ENCODE measurements at regions not wholly inside any gene's neighbourhood (a gene's known extent, or its start where the extent isn't known, plus 50 kb on each side); places are given as distances from the start of the nearest gene placed in this dataset.
A peak's percentile ranks its signal among the peaks of the same experiment; 100 is the strongest.
"Not testable (repeated sequence)": the region's sequence is repeated elsewhere in the genome, so short reads cannot be mapped to it uniquely, and the experiment has no call there.

GRCh38 chr20:10109641-10110040 lies 74.9 kb downstream of the ANKEF1 start:
- no peaks in the 10 kb centered on the region for H3K27me3 ChIP-seq (replicated peaks; ENCODE audit: control insufficient read depth, insufficient read depth, low read length)
- DNase-seq (ENCODE audit: low read depth): no peak
- no peak overlapping the region for H3K9ac ChIP-seq (ENCODE audit: low read length)
- H3K9me3 ChIP-seq (ENCODE audit: control insufficient read depth, low read length): peaks cover 13% of the 10 kb centered on the region
- no peaks in the 10 kb centered on the region for H3K36me3 ChIP-seq (ENCODE audit: control insufficient read depth, insufficient read depth, low read length, severe bottlenecking)
- no peak overlapping the region for H3K4me3 ChIP-seq (ENCODE audit: low read length)
- H3K4me1 ChIP-seq (ENCODE audit: control insufficient read depth, insufficient read depth, low read length): peaks cover 9% of the 10 kb centered on the region

- no peak for DNase-seq (ENCODE audit: low read depth)
- Histone ChIP-seq H3K4me3 (ENCODE audit: low read length) (no peak overlapping the region), H3K36me3 (ENCODE audit: control insufficient read depth, insufficient read depth, low read length, severe bottlenecking) (no peaks in the 10 kb centered on the region), H3K4me1 (ENCODE audit: control insufficient read depth, insufficient read depth, low read length) (peaks cover 12% of the 10 kb centered on the region), H3K9me3 (ENCODE audit: control insufficient read depth, low read length) (peaks cover 13% of the 10 kb centered on the region), H3K9ac (ENCODE audit: low read length) (no peak overlapping the region), H3K27me3 (replicated peaks; ENCODE audit: control insufficient read depth, insufficient read depth, low read length) (no peaks in the 10 kb centered on the region)
These were observed 75.4 kb downstream of the ANKEF1 start for GRCh38 chr20:10110151-10110550.

- H3K4me1 ChIP-seq (ENCODE audit: control insufficient read depth, insufficient read depth, low read length): peaks cover 17% of the 10 kb centered on the region
- no peaks in the 10 kb centered on the region for H3K36me3 ChIP-seq (ENCODE audit: control insufficient read depth, insufficient read depth, low read length, severe bottlenecking)
- peaks cover 13% of the 10 kb centered on the region for H3K9me3 ChIP-seq (ENCODE audit: control insufficient read depth, low read length)
- H3K4me3 ChIP-seq (ENCODE audit: low read length): no peak overlapping the region
- DNase-seq (ENCODE audit: low read depth): no peak
- H3K9ac ChIP-seq (ENCODE audit: low read length): no peak overlapping the region
- H3K27me3 ChIP-seq (replicated peaks; ENCODE audit: control insufficient read depth, insufficient read depth, low read length): no peaks in the 10 kb centered on the region
These were observed 76.6 kb downstream of the ANKEF1 start for GRCh38 chr20:10111139-10111958.

- H3K9ac ChIP-seq (ENCODE audit: low read length): no peak overlapping the region
These were observed 77.1 kb downstream of the ANKEF1 start for GRCh38 chr20:10111959-10112250.

GRCh38 chr20:10113746-10114145 lies 79.0 kb downstream of the ANKEF1 start:
- Histone ChIP-seq H3K9me3 (ENCODE audit: control insufficient read depth, low read length) (no peaks in the 10 kb centered on the region), H3K4me1 (ENCODE audit: control insufficient read depth, insufficient read depth, low read length) (peaks cover 17% of the 10 kb centered on the region), H3K36me3 (ENCODE audit: control insufficient read depth, insufficient read depth, low read length, severe bottlenecking) (no peaks in the 10 kb centered on the region), H3K9ac (ENCODE audit: low read length) (no peak overlapping the region), H3K4me3 (ENCODE audit: low read length) (no peak overlapping the region), H3K27me3 (replicated peaks; ENCODE audit: control insufficient read depth, insufficient read depth, low read length) (no peaks in the 10 kb centered on the region)
- DNase-seq (ENCODE audit: low read depth): no peak

More at GRCh38 chr20:10111959-10112250, 77.1 kb downstream of the ANKEF1 start:
- DNase-seq (ENCODE audit: low read depth): peak; percentile 27
- Histone ChIP-seq H3K36me3 (ENCODE audit: control insufficient read depth, insufficient read depth, low read length, severe bottlenecking) (no peaks in the 10 kb centered on the region), H3K27me3 (replicated peaks; ENCODE audit: control insufficient read depth, insufficient read depth, low read length) (no peaks in the 10 kb centered on the region), H3K4me3 (ENCODE audit: low read length) (no peak overlapping the region), H3K9me3 (ENCODE audit: control insufficient read depth, low read length) (peaks cover 7% of the 10 kb centered on the region), H3K4me1 (ENCODE audit: control insufficient read depth, insufficient read depth, low read length) (peaks cover 17% of the 10 kb centered on the region)

- Histone ChIP-seq H3K9ac (ENCODE audit: low read length) (no peak overlapping the region), H3K36me3 (ENCODE audit: control insufficient read depth, insufficient read depth, low read length, severe bottlenecking) (no peaks in the 10 kb centered on the region), H3K27me3 (replicated peaks; ENCODE audit: control insufficient read depth, insufficient read depth, low read length) (no peaks in the 10 kb centered on the region), H3K9me3 (ENCODE audit: control insufficient read depth, low read length) (no peaks in the 10 kb centered on the region), H3K4me3 (ENCODE audit: low read length) (no peak overlapping the region), H3K4me1 (ENCODE audit: control insufficient read depth, insufficient read depth, low read length) (peaks cover 17% of the 10 kb centered on the region)
- DNase-seq (ENCODE audit: low read depth): no peak
These were observed 79.8 kb downstream of the ANKEF1 start for GRCh38 chr20:10114598-10114997.

GRCh38 chr20:10115021-10115420 lies 80.2 kb downstream of the ANKEF1 start:
- Histone ChIP-seq H3K36me3 (ENCODE audit: control insufficient read depth, insufficient read depth, low read length, severe bottlenecking) (no peaks in the 10 kb centered on the region), H3K9me3 (ENCODE audit: control insufficient read depth, low read length) (no peaks in the 10 kb centered on the region), H3K4me1 (ENCODE audit: control insufficient read depth, insufficient read depth, low read length) (peaks cover 17% of the 10 kb centered on the region), H3K9ac (ENCODE audit: low read length) (no peak overlapping the region), H3K27me3 (replicated peaks; ENCODE audit: control insufficient read depth, insufficient read depth, low read length) (no peaks in the 10 kb centered on the region), H3K4me3 (ENCODE audit: low read length) (no peak overlapping the region)
- peak; percentile 59 for DNase-seq (ENCODE audit: low read depth)

- H3K4me1 ChIP-seq (ENCODE audit: control insufficient read depth, insufficient read depth, low read length): peaks cover 8% of the 10 kb centered on the region
- no peaks in the 10 kb centered on the region for H3K27me3 ChIP-seq (replicated peaks; ENCODE audit: control insufficient read depth, insufficient read depth, low read length)
- DNase-seq (ENCODE audit: low read depth): no peak
- H3K9me3 ChIP-seq (ENCODE audit: control insufficient read depth, low read length): peaks cover under 1% of the 10 kb centered on the region
- H3K9ac ChIP-seq (ENCODE audit: low read length): no peak overlapping the region
- H3K36me3 ChIP-seq (ENCODE audit: control insufficient read depth, insufficient read depth, low read length, severe bottlenecking): no peaks in the 10 kb centered on the region
- H3K4me3 ChIP-seq (ENCODE audit: low read length): no peak overlapping the region
These were observed 84.5 kb downstream of the ANKEF1 start for GRCh38 chr20:10119336-10119735.

- not testable (repeated sequence) for H3K9ac ChIP-seq (ENCODE audit: low read length); H3K9me3 ChIP-seq (ENCODE audit: control insufficient read depth, low read length); DNase-seq (ENCODE audit: low read depth); H3K4me1 ChIP-seq (ENCODE audit: control insufficient read depth, insufficient read depth, low read length); H3K36me3 ChIP-seq (ENCODE audit: control insufficient read depth, insufficient read depth, low read length, severe bottlenecking); H3K4me3 ChIP-seq (ENCODE audit: low read length); H3K27me3 ChIP-seq (replicated peaks; ENCODE audit: control insufficient read depth, insufficient read depth, low read length)
These were observed 90.1 kb downstream of the ANKEF1 start for GRCh38 chr20:10124883-10125282.

GRCh38 chr20:10125757-10126156 lies 91.0 kb downstream of the ANKEF1 start:
- Histone ChIP-seq H3K27me3 (replicated peaks; ENCODE audit: control insufficient read depth, insufficient read depth, low read length) (peaks cover 1% of the 10 kb centered on the region), H3K4me3 (ENCODE audit: low read length) (no peak overlapping the region), H3K9ac (ENCODE audit: low read length) (no peak overlapping the region), H3K36me3 (ENCODE audit: control insufficient read depth, insufficient read depth, low read length, severe bottlenecking) (no peaks in the 10 kb centered on the region), H3K4me1 (ENCODE audit: control insufficient read depth, insufficient read depth, low read length) (no peaks in the 10 kb centered on the region), H3K9me3 (ENCODE audit: control insufficient read depth, low read length) (peaks cover 10% of the 10 kb centered on the region)
- no peak for DNase-seq (ENCODE audit: low read depth)

GRCh38 chr20:10129749-10130148 lies 88.9 kb upstream of the SNAP25 start:
- H3K9me3 ChIP-seq (ENCODE audit: control insufficient read depth, low read length): peaks cover 5% of the 10 kb centered on the region
- no peak overlapping the region for H3K4me3 ChIP-seq (ENCODE audit: low read length)
- DNase-seq (ENCODE audit: low read depth): no peak
- H3K4me1 ChIP-seq (ENCODE audit: control insufficient read depth, insufficient read depth, low read length): peaks cover 4% of the 10 kb centered on the region
- H3K27me3 ChIP-seq (replicated peaks; ENCODE audit: control insufficient read depth, insufficient read depth, low read length): peaks cover 4% of the 10 kb centered on the region
- no peaks in the 10 kb centered on the region for H3K36me3 ChIP-seq (ENCODE audit: control insufficient read depth, insufficient read depth, low read length, severe bottlenecking)
- no peak overlapping the region for H3K9ac ChIP-seq (ENCODE audit: low read length)

Data from adipocyte (in vitro differentiated cells).